Common myeloid progenitor, CD34-positive (primary cell): ENCODE measurements at regions not wholly inside any gene's neighbourhood (a gene's known extent, or its start where the extent isn't known, plus 50 kb on each side); places are given as distances from the start of the nearest gene placed in this dataset.
"Not testable (repeated sequence)": the region's sequence is repeated elsewhere in the genome, so short reads cannot be mapped to it uniquely, and the experiment has no call there.

Source experiments
- CTCF ChIA-PET: fragments of 350-600 bp; sonication (Branson Sonifier 250); formaldehyde crosslinking; loops from one replicate; lab custom pipeline; 2021; ENCODE audit warnings: antibody characterized with exemption; lab: Charles Lee
- POLR2A ChIA-PET: fragments of 350-600 bp; sonication (Branson Sonifier 250); formaldehyde crosslinking; loops from one replicate; lab custom pipeline; 2021; ENCODE audit warnings: antibody characterized with exemption; lab: Charles Lee
- DNase-seq, 3 donors: peaks; one replicate each; pipeline versions ENCODE4 v3.0.0 to v3.0.0-alpha.2; 2013
- H3K27ac ChIP-seq, 2 experiments: 1 replicate in 1 of 2; 2 replicates in 1 of 2; pipeline ENCODE4 v1.7.0; 2013; ENCODE audit warnings: inconsistent platforms in 2 of 2, low read length in 2 of 2, mild to moderate bottlenecking in 2 of 2, low read depth in 1 of 2, moderate library complexity in 1 of 2; ENCODE audit not compliant: severe bottlenecking in 2 of 2, insufficient read depth in 1 of 2, poor library complexity in 1 of 2
- H3K27me3 ChIP-seq, 5 experiments: replicated peaks in 2 of 5; 1 replicate in 3 of 5; 2 replicates in 2 of 5; pipeline versions ENCODE4 v1.6.1 to v1.7.0; 2013; ENCODE audit warnings: low read length in 4 of 5, mild to moderate bottlenecking in 2 of 5, moderate library complexity in 2 of 5, inconsistent platforms in 1 of 5; ENCODE audit not compliant: insufficient read depth in 5 of 5, control insufficient read depth in 4 of 5
- H3K36me3 ChIP-seq, 4 experiments: 1 replicate in 2 of 4; 2 replicates in 2 of 4; pipeline versions ENCODE4 v1.6.1 to v1.7.0; 2013; ENCODE audit warnings: low read length in 3 of 4, control low read depth in 1 of 4, mild to moderate bottlenecking in 1 of 4; ENCODE audit not compliant: control insufficient read depth in 4 of 4, insufficient read depth in 4 of 4
- H3K4me1 ChIP-seq, 4 experiments: 1 replicate in 3 of 4; 2 replicates in 1 of 4; pipeline versions ENCODE4 v1.6.1 to v1.7.1; 2013; ENCODE audit warnings: low read length in 3 of 4, mild to moderate bottlenecking in 3 of 4, control low read depth in 1 of 4, inconsistent platforms in 1 of 4, moderate library complexity in 1 of 4; ENCODE audit not compliant: control insufficient read depth in 4 of 4, insufficient read depth in 4 of 4; ENCODE audit errors: control extremely low read depth in 1 of 4
- H3K4me3 ChIP-seq, 7 experiments: 1 replicate in 4 of 7; 2 replicates in 3 of 7; pipeline versions ENCODE4 v1.5.1 to v1.7.0; 2013; ENCODE audit warnings: mild to moderate bottlenecking in 7 of 7, low read length in 6 of 7, moderate library complexity in 6 of 7, inconsistent platforms in 2 of 7, low read depth in 2 of 7, control low read depth in 1 of 7; ENCODE audit not compliant: insufficient read depth in 4 of 7, control insufficient read depth in 1 of 7; ENCODE audit errors: extremely low read depth in 1 of 7
- H3K9me3 ChIP-seq, 5 experiments: 1 replicate in 4 of 5; 2 replicates in 1 of 5; pipeline versions ENCODE4 v1.6.1 to v1.7.1; 2013; ENCODE audit warnings: low read length in 4 of 5, mild to moderate bottlenecking in 2 of 5, inconsistent platforms in 1 of 5, low read depth in 1 of 5, moderate library complexity in 1 of 5; ENCODE audit not compliant: control insufficient read depth in 4 of 5, insufficient read depth in 2 of 5; ENCODE audit errors: control extremely low read depth in 1 of 5
- WGBS: methylation state at CpG from one replicate; pipeline ENCODE4 v1.1.5; 2013; ENCODE audit not compliant: insufficient coverage; 5-methylcytosine and 5-hydroxymethylcytosine counted together

- H3K4me1 ChIP-seq, H3K27ac ChIP-seq, DNase-seq, H3K36me3 ChIP-seq, POLR2A ChIA-PET, H3K4me3 ChIP-seq, H3K27me3 ChIP-seq, CTCF ChIA-PET: not testable (repeated sequence)
- peaks cover 0 to 20% (median 7%) of the 10 kb centered on the region in 5 experiments for H3K9me3 ChIP-seq
- WGBS: 100% methylated on average over 3 of the region's 7 CpGs
Observed at GRCh38 chr20:5381527-5381926, 64.8 kb upstream of the PROKR2 start.

GRCh38 chr20:5377484-5377883 is 60.7 kb upstream of the PROKR2 start:
- Histone ChIP-seq H3K4me1 (no peaks in the 10 kb centered on the region), H3K27ac (no peak overlapping the region), H3K4me3 (no peak overlapping the region), H3K36me3 (no peaks in the 10 kb centered on the region), H3K27me3 (peaks cover 0 to 6% (median 0%) of the 10 kb centered on the region in 5 experiments), H3K9me3 (peaks cover 0 to 4% (median 0%) of the 10 kb centered on the region in 5 experiments)
- DNase-seq: no peak
- ChIA-PET POLR2A (no interaction called here), CTCF (no interaction called here)
- WGBS: 100% methylated on average over 1 of the region's 1 CpG

- peaks cover 0 to 6% (median 0%) of the 10 kb centered on the region in 5 experiments for H3K27me3 ChIP-seq
- ChIA-PET CTCF (no interaction called here), POLR2A (no interaction called here)
- no peak overlapping the region for H3K27ac ChIP-seq
- DNase-seq: no peak
- H3K4me3 ChIP-seq: no peak overlapping the region
- no peaks in the 10 kb centered on the region for H3K36me3 ChIP-seq
- peaks cover 0 to 4% (median 0%) of the 10 kb centered on the region in 5 experiments for H3K9me3 ChIP-seq
- no peaks in the 10 kb centered on the region for H3K4me1 ChIP-seq
- 96% methylated on average over 6 of the region's 6 CpGs for WGBS
Observed at GRCh38 chr20:5376228-5376627, 59.5 kb upstream of the PROKR2 start.

GRCh38 chr20:5374171-5374570 is 57.4 kb upstream of the PROKR2 start:
- no peak overlapping the region for H3K27ac ChIP-seq
- H3K9me3 ChIP-seq: peaks cover 0 to 4% (median 0%) of the 10 kb centered on the region in 5 experiments
- no peaks in the 10 kb centered on the region for H3K4me1 ChIP-seq
- H3K36me3 ChIP-seq: no peaks in the 10 kb centered on the region
- 100% methylated on average over 3 of the region's 5 CpGs for WGBS
- peaks cover 0 to 6% (median 0%) of the 10 kb centered on the region in 5 experiments for H3K27me3 ChIP-seq
- DNase-seq: no peak
- POLR2A ChIA-PET: no interaction called here
- CTCF ChIA-PET: no interaction called here
- H3K4me3 ChIP-seq: no peak overlapping the region

GRCh38 chr20:5372371-5372770 is 55.6 kb upstream of the PROKR2 start:
- ChIA-PET CTCF (no interaction called here), POLR2A (no interaction called here)
- WGBS: 94% methylated on average over 4 of the region's 5 CpGs
- H3K4me1 ChIP-seq: no peaks in the 10 kb centered on the region
- peaks cover 0 to 6% (median 0%) of the 10 kb centered on the region in 5 experiments for H3K27me3 ChIP-seq
- H3K36me3 ChIP-seq: no peaks in the 10 kb centered on the region
- H3K9me3 ChIP-seq: peaks cover 0 to 9% (median 0%) of the 10 kb centered on the region in 5 experiments
- H3K27ac ChIP-seq: no peak overlapping the region
- DNase-seq: no peak
- H3K4me3 ChIP-seq: no peak overlapping the region

GRCh38 chr20:5369629-5370028 is 52.9 kb upstream of the PROKR2 start:
- H3K27me3 ChIP-seq: peaks cover 0 to 3% (median 0%) of the 10 kb centered on the region in 5 experiments
- no peak overlapping the region for H3K4me3 ChIP-seq
- ChIA-PET POLR2A (no interaction called here), CTCF (no interaction called here)
- peaks cover 0 to 15% (median 0%) of the 10 kb centered on the region in 5 experiments for H3K9me3 ChIP-seq
- H3K4me1 ChIP-seq: no peaks in the 10 kb centered on the region
- WGBS: 20% methylated on average over 1 of the region's 2 CpGs
- H3K27ac ChIP-seq: no peak overlapping the region
- no peaks in the 10 kb centered on the region for H3K36me3 ChIP-seq
- DNase-seq: peak; percentile 12 to 57 (median 41)
